ENCODE measurements at regions not wholly inside any gene's neighbourhood (a gene's known extent, or its start where the extent isn't known, plus 50 kb on each side); places are given as distances from the start of the nearest gene placed in this dataset.

DNA sequence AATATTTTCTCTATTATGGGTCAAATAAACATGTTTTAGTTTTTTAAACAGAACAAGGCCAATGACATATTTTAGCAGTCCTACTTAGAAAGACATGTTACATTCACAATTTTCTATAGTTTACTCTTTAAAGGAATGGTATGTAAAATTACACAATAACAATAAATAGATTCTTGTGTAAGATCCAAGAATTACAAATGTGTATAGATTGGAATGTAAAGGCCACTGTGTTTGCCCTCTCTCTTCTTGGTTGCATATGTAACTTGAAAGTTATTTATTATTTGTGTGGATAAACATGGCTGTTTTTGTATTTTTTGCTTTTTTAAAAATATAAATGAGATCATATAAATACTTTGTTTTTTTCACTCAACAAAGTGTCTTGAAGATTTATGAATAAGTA is 979.3 kb upstream of the CELF2 start:
- H3K4me3 ChIP-seq (replicated peaks in 1 of 3) = no peak overlapping the region
- H3K4me1 ChIP-seq = no peaks in the 10 kb centered on the region
- no peak for DNase-seq
- no peak overlapping the region for H3K27ac ChIP-seq
- H3K27me3 ChIP-seq = no peaks in the 10 kb centered on the region
- TF ChIP-seq, protein P1, sequence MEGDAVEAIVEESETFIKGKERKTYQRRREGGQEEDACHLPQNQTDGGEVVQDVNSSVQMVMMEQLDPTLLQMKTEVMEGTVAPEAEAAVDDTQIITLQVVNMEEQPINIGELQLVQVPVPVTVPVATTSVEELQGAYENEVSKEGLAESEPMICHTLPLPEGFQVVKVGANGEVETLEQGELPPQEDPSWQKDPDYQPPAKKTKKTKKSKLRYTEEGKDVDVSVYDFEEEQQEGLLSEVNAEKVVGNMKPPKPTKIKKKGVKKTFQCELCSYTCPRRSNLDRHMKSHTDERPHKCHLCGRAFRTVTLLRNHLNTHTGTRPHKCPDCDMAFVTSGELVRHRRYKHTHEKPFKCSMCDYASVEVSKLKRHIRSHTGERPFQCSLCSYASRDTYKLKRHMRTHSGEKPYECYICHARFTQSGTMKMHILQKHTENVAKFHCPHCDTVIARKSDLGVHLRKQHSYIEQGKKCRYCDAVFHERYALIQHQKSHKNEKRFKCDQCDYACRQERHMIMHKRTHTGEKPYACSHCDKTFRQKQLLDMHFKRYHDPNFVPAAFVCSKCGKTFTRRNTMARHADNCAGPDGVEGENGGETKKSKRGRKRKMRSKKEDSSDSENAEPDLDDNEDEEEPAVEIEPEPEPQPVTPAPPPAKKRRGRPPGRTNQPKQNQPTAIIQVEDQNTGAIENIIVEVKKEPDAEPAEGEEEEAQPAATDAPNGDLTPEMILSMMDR (IDR thresholded peaks at IDR 0.05) = no peak
- no peak for TF ChIP-seq POLR2A (IDR thresholded peaks at IDR 0.05)
- H3K36me3 ChIP-seq = no peaks in the 10 kb centered on the region
- intact Hi-C loops (cut with DNase I) = no loop called here
- no peaks in the 10 kb centered on the region for H3K9me3 ChIP-seq

DNA sequence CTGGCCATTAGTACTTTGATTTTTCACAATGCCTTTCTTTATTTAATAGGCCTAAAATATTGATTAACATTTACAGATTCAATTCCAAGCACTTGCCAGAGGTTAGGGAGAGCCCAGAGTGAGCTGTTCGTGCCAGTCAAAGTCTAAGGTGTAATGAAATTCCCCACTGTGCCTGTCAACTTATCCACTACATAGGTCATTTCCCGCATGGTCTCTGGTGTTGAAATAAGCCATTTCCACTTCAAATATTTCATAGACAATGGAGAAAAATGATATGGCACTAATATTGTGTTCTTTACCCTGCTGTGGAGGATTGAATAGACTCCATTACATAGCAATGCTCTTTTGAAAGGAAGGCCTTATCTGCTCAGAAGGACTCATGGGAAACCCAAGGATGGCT is 978.1 kb upstream of the CELF2 start:
- H3K27ac ChIP-seq = no peak overlapping the region
- no peak overlapping the region for H3K4me3 ChIP-seq (replicated peaks in 1 of 3)
- no peak for DNase-seq
- TF ChIP-seq, protein P1 (IDR thresholded peaks at IDR 0.05) = no peak
- no peak for TF ChIP-seq POLR2A (IDR thresholded peaks at IDR 0.05)
- H3K9me3 ChIP-seq = no peaks in the 10 kb centered on the region
- H3K4me1 ChIP-seq = no peaks in the 10 kb centered on the region
- H3K27me3 ChIP-seq = no peaks in the 10 kb centered on the region
- H3K36me3 ChIP-seq = no peaks in the 10 kb centered on the region
- intact Hi-C loops (cut with DNase I) = no loop called here
- 79 to 81% methylated on average over 2 of the region's 2 CpGs for WGBS, 2 donors

DNA sequence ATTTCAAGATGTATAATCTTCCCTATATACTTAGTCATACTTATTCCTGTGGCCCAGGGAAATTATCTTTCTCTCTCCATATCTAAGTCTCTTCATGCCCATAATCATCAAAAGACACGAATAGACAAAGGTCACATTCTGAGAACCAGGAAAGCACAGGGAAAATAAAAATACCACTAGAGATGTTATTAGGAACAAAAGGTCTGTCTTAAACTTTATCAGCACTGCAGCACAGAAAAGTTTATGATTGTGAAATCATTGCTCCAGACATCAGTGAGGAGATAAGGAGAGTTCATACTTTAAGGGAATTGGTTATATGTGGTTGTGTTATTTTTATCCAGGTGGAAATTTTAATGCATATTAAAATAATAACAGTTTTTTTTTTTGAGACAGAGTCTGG is 974.6 kb upstream of the CELF2 start:
- Histone ChIP-seq H3K27me3 (no peaks in the 10 kb centered on the region), H3K9me3 (no peaks in the 10 kb centered on the region), H3K27ac (no peak overlapping the region), H3K36me3 (no peaks in the 10 kb centered on the region), H3K4me1 (no peaks in the 10 kb centered on the region), H3K4me3 (replicated peaks in 1 of 3) (no peak overlapping the region)
- intact Hi-C loops (cut with DNase I) = no loop called here
- no peak for DNase-seq
- TF ChIP-seq, protein P1 (IDR thresholded peaks at IDR 0.05) = no peak
- TF ChIP-seq POLR2A (IDR thresholded peaks at IDR 0.05) = no peak
- 0 to 50% methylated on average over 1 of the region's 1 CpG for WGBS, 2 donors

DNA sequence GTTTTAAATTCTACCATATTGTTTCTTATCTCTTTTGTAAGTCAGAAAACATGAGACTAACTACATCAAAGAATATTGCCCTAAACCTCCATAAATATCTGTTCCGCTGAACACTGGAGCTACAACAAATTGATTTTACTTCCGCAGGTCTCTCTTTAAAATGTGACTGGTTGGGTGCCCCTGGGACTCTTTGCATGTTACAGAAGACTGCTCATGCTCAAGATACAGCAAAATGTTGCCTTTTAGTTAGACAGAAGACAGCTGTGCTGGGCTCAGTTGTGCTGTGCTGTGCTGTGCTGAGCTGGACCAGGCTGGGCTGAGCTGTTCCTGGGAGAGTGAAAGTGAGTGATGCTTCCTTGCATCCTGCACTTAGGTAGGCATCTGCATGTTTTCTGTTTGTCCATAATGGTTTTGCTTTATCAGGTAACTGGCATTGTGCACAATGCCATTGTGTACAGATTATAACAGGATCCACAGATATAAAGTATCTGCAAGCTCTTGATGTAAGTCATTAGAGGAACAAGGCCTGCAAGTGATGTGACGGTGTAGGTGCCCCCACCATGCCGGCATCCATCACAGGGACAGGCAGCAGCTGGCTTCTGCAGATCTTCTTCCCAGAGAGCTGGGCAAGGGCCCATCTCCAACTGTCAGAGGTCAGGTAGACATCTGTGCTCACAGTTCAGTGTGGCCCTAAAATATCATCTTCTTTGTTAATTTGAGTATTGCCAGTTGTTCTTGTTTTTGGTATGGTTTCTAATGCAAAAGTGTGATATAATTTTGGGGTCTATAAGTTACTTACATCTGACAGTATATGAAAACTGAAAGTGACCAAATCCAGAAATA is 972.5 kb upstream of the CELF2 start:
- intact Hi-C loops (cut with DNase I) = no loop called here
- Histone ChIP-seq H3K4me3 (replicated peaks in 1 of 3) (no peak overlapping the region), H3K27me3 (no peaks in the 10 kb centered on the region), H3K27ac (no peak overlapping the region), H3K4me1 (no peaks in the 10 kb centered on the region), H3K36me3 (no peaks in the 10 kb centered on the region), H3K9me3 (no peaks in the 10 kb centered on the region)
- no peak for TF ChIP-seq POLR2A (IDR thresholded peaks at IDR 0.05)
- TF ChIP-seq, protein P1 (IDR thresholded peaks at IDR 0.05) = no peak
- WGBS, 2 donors = 90 to 93% methylated on average over 4 of the region's 4 CpGs
- DNase-seq = no peak

DNA sequence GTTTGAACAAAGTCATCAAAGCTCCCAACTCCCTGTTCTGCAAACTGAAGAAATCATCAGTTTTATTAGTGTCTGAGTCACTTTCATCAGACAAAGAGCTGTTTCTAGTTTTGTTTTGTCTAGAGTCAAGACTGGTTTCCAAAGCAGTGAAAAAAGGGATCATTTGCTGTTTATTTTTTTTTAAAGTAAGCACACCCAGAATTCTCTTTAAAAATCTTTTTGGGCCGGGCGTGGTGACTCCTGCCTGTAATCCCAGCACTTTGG is 972.0 kb upstream of the CELF2 start:
- Histone ChIP-seq H3K4me3 (replicated peaks in 1 of 3) (no peak overlapping the region), H3K4me1 (no peaks in the 10 kb centered on the region), H3K27ac (no peak overlapping the region), H3K36me3 (no peaks in the 10 kb centered on the region), H3K9me3 (no peaks in the 10 kb centered on the region), H3K27me3 (no peaks in the 10 kb centered on the region)
- 86 to 94% methylated on average over 2 of the region's 2 CpGs for WGBS, 2 donors
- intact Hi-C loops (cut with DNase I) = no loop called here
- DNase-seq = no peak
- TF ChIP-seq POLR2A (IDR thresholded peaks at IDR 0.05) = no peak
- TF ChIP-seq, protein P1 (IDR thresholded peaks at IDR 0.05) = no peak

All from thyroid gland (tissue), 4 donors.